ENCODE measurements at regions not wholly inside any gene's neighbourhood (a gene's known extent, or its start where the extent isn't known, plus 50 kb on each side); places are given as distances from the start of the nearest gene placed in this dataset.
"Not testable (repeated sequence)": the region's sequence is repeated elsewhere in the genome, so short reads cannot be mapped to it uniquely, and the experiment has no call there.

DNA sequence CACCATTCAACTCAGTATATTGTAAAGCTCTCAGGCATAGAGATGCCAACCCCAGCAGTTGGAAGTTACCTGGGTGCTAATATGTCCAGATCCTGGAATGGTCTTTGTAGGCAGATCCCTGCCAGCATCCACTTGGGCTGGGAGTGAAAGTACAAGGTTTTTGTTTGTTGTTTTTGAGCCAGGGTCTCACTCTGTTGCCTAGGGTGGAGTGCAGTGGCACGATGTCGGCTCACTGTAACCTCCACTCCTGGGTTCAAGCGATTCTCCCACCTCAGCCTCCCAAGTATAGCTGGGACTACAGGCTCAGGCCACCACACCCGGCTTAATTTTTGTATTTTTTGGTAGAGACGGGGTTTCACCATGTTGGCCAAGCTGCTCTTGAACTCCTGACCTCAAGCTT, 177.6 kb downstream of the IRF8 start:
- ChIA-PET CTCF (interaction anchor here (0.9 to 19.0 kb wide), 5 partner anchors 9 to 446 kb away, joined by 3 to 685 read pairs (median 4); no protein-coding TSS in a partner anchor), POLR2A (no interaction called here)
- TF ChIP-seq, protein P1, sequence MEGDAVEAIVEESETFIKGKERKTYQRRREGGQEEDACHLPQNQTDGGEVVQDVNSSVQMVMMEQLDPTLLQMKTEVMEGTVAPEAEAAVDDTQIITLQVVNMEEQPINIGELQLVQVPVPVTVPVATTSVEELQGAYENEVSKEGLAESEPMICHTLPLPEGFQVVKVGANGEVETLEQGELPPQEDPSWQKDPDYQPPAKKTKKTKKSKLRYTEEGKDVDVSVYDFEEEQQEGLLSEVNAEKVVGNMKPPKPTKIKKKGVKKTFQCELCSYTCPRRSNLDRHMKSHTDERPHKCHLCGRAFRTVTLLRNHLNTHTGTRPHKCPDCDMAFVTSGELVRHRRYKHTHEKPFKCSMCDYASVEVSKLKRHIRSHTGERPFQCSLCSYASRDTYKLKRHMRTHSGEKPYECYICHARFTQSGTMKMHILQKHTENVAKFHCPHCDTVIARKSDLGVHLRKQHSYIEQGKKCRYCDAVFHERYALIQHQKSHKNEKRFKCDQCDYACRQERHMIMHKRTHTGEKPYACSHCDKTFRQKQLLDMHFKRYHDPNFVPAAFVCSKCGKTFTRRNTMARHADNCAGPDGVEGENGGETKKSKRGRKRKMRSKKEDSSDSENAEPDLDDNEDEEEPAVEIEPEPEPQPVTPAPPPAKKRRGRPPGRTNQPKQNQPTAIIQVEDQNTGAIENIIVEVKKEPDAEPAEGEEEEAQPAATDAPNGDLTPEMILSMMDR (IDR thresholded peaks at IDR 0.05; ENCODE audit: insufficient read depth, low read length, missing control alignments) = no peak
- no peak for DNase-seq (ENCODE audit: low read depth, low spot score)
- H3K4me3 ChIP-seq (ENCODE audit: low read depth, low read length) = no peak overlapping the region

- no peak overlapping the region for H3K4me3 ChIP-seq (ENCODE audit: low read depth, low read length)
- DNase-seq (ENCODE audit: low read depth, low spot score) = no peak
- ChIA-PET CTCF (interaction anchor here (0.9 to 19.0 kb wide), 4 partner anchors 8 to 445 kb away, joined by 3 to 685 read pairs (median 4); no protein-coding TSS in a partner anchor), POLR2A (no interaction called here)
- TF ChIP-seq, protein P1 (IDR thresholded peaks at IDR 0.05; ENCODE audit: insufficient read depth, low read length, missing control alignments) = no peak
Observed at GRCh38 chr16:86077243-86077940, 178.4 kb downstream of the IRF8 start.

DNA sequence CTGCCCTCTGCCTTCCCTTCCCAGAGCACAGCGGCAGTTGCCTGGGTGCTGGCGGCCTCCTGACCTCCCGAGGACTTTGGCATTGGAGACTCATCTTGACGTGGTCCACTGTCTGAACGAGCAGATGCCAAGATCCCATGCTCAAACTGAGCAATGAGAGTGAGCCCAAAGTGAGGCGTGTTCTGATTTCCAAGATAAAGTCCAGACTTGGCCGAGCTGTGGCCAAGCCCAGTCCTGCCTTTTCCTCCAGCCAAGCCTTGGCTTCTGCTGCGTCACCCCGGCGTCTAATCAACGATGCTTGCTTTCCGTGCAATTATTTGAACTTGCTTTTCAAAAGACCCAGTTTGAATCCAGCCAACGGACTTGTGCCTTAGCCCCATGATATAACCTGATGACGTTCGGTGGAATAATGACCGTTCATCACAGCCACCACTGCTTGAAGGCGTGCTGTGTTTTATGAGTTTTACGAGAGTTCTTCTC, 179.2 kb downstream of the IRF8 start:
- DNase-seq (ENCODE audit: low read depth, low spot score) = no peak
- no peak overlapping the region for H3K4me3 ChIP-seq (ENCODE audit: low read depth, low read length)
- CTCF ChIA-PET = interaction anchor here (19.0 kb wide), 1 partner anchor 444 kb away, joined by 685 read pairs; no protein-coding TSS in a partner anchor
- POLR2A ChIA-PET = no interaction called here
- TF ChIP-seq, protein P1 (IDR thresholded peaks at IDR 0.05; ENCODE audit: insufficient read depth, low read length, missing control alignments) = no peak

GRCh38 chr16:86078711-86079110, 179.7 kb downstream of the IRF8 start:
- H3K4me3 ChIP-seq (ENCODE audit: low read depth, low read length); POLR2A ChIA-PET; DNase-seq (ENCODE audit: low read depth, low spot score): not testable (repeated sequence)
- CTCF ChIA-PET = interaction anchor here (19.0 kb wide), 1 partner anchor 444 kb away, joined by 685 read pairs; no protein-coding TSS in a partner anchor

GRCh38 chr16:86079255-86079885, 180.4 kb downstream of the IRF8 start:
- TF ChIP-seq, protein P1 (IDR thresholded peaks at IDR 0.05; ENCODE audit: insufficient read depth, low read length, missing control alignments) = no peak
- H3K4me3 ChIP-seq (ENCODE audit: low read depth, low read length) = no peak overlapping the region
- DNase-seq (ENCODE audit: low read depth, low spot score) = no peak
- ChIA-PET POLR2A (no interaction called here), CTCF (interaction anchor here (19.0 kb wide), 1 partner anchor 443 kb away, joined by 685 read pairs; no protein-coding TSS in a partner anchor)

DNA sequence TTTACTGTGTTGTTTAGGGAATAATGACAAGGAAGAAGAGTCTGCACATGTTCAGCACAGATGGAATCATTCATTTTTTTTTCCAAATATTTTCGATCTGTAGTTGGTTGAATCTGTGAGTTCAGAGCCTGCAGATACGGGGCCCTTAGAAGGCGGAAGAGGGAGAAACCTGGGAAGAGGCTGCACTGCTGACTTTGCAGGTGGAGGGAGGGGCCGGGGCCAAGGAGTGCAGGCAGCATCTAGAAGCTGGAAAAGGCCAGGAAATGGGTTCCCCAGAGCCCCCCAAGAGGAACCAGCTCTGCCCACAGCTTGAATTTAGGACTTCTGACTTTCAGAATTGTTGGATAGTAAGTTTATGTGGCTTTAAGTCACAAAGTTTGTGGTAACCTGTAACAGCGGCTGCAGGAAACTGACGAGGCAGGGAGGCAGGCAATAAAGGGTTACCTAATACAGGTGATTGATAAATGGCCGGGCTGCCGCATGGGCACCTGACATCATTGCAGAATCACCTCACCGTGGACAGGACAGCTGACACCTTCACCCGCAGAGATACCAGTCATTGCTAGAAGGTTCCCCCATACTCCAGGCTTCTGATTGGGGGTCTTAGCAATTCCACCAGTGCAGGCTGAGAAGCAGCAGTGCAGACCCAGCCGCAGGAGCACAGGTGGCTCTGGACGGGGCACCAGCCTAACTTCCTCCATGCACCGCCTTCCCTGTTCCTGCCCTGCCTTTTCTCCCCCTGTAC, 181.3 kb downstream of the IRF8 start:
- ChIA-PET POLR2A (no interaction called here), CTCF (interaction anchor here (1.1 to 19.0 kb wide), 2 partner anchors 8 to 442 kb away, joined by 4 to 685 read pairs; no protein-coding TSS in a partner anchor)
- no peak for DNase-seq (ENCODE audit: low read depth, low spot score)
- H3K4me3 ChIP-seq (ENCODE audit: low read depth, low read length) = no peak overlapping the region
- TF ChIP-seq, protein P1 (IDR thresholded peaks at IDR 0.05; ENCODE audit: insufficient read depth, low read length, missing control alignments) = no peak

Data from AG04449 (cell line).